ENCODE measurements at regions not wholly inside any gene's neighbourhood (a gene's known extent, or its start where the extent isn't known, plus 50 kb on each side); places are given as distances from the start of the nearest gene placed in this dataset.

GRCh38 chr12:115489253-115489652 lies 788.2 kb downstream of the MED13L start:
- TF ChIP-seq, protein P1, sequence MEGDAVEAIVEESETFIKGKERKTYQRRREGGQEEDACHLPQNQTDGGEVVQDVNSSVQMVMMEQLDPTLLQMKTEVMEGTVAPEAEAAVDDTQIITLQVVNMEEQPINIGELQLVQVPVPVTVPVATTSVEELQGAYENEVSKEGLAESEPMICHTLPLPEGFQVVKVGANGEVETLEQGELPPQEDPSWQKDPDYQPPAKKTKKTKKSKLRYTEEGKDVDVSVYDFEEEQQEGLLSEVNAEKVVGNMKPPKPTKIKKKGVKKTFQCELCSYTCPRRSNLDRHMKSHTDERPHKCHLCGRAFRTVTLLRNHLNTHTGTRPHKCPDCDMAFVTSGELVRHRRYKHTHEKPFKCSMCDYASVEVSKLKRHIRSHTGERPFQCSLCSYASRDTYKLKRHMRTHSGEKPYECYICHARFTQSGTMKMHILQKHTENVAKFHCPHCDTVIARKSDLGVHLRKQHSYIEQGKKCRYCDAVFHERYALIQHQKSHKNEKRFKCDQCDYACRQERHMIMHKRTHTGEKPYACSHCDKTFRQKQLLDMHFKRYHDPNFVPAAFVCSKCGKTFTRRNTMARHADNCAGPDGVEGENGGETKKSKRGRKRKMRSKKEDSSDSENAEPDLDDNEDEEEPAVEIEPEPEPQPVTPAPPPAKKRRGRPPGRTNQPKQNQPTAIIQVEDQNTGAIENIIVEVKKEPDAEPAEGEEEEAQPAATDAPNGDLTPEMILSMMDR (IDR thresholded peaks at IDR 0.05): no peak
- no peak for TF ChIP-seq POLR2A (IDR thresholded peaks at IDR 0.05)
- Histone ChIP-seq H3K4me1 (no peaks in the 10 kb centered on the region), H3K36me3 (no peaks in the 10 kb centered on the region), H3K27ac (no peak overlapping the region), H3K4me3 (no peak overlapping the region), H3K9me3 (peaks cover 0 to 3% (median 0%) of the 10 kb centered on the region in 4 donors), H3K27me3 (no peaks in the 10 kb centered on the region)
- no peak for DNase-seq

GRCh38 chr12:115485967-115486366 lies 791.5 kb downstream of the MED13L start:
- Histone ChIP-seq H3K27me3 (no peaks in the 10 kb centered on the region), H3K4me3 (no peak overlapping the region), H3K36me3 (no peaks in the 10 kb centered on the region), H3K4me1 (no peaks in the 10 kb centered on the region), H3K9me3 (no peaks in the 10 kb centered on the region), H3K27ac (no peak overlapping the region)
- no peak for TF ChIP-seq POLR2A (IDR thresholded peaks at IDR 0.05)
- TF ChIP-seq, protein P1 (IDR thresholded peaks at IDR 0.05): no peak
- DNase-seq: no peak

DNA sequence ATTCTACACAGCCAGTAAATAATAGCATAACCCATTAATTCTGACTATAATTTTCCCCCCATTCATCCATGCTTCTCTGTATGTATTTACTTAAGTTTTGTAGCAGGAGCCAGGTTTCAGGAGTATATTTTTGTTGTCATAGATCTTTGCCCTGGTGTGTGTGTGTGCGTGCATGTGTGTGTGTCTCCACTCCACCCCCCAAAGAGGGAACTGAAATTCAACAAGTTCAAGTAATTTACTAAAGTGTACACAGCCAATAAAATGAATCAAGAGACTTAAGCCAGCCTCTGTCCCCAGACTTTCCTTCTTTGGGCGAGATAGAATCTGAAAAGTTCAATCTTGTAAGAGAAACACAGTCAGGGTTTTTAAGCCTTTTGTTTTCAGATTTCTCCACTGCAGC lies 792.0 kb downstream of the MED13L start:
- Histone ChIP-seq H3K27ac (no peak overlapping the region), H3K9me3 (no peaks in the 10 kb centered on the region), H3K36me3 (no peaks in the 10 kb centered on the region), H3K27me3 (no peaks in the 10 kb centered on the region), H3K4me1 (no peaks in the 10 kb centered on the region), H3K4me3 (no peak overlapping the region)
- no peak for DNase-seq
- TF ChIP-seq, protein P1 (IDR thresholded peaks at IDR 0.05): no peak
- TF ChIP-seq POLR2A (IDR thresholded peaks at IDR 0.05): no peak

DNA sequence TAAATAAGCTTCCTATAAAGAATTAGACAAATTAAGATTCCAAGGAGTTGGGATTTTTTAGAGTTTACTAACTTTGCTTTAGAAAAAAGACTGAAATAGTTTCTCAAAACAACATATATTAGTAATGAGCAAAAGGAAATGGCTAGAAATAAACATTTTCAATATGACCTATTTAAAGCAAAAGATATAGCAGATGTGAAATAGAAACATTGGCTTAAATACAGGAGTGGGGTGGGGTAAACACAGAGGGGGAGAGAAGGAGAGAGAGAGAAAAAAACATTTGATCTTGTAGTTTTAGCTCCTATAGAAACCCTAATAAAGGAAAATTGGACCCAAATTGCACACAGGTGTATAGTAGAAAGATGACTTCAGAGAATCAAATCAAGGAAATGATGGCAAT lies 794.5 kb downstream of the MED13L start:
- TF ChIP-seq, protein P1 (IDR thresholded peaks at IDR 0.05): no peak
- H3K9me3 ChIP-seq: no peaks in the 10 kb centered on the region
- H3K4me1 ChIP-seq: no peaks in the 10 kb centered on the region
- H3K36me3 ChIP-seq: no peaks in the 10 kb centered on the region
- no peak overlapping the region for H3K27ac ChIP-seq
- H3K27me3 ChIP-seq: no peaks in the 10 kb centered on the region
- DNase-seq: no peak
- H3K4me3 ChIP-seq: no peak overlapping the region

- Histone ChIP-seq H3K36me3 (no peaks in the 10 kb centered on the region), H3K27me3 (no peaks in the 10 kb centered on the region), H3K4me1 (no peaks in the 10 kb centered on the region), H3K27ac (no peak overlapping the region), H3K9me3 (no peaks in the 10 kb centered on the region), H3K4me3 (no peak overlapping the region)
- no peak for DNase-seq
- TF ChIP-seq, protein P1 (IDR thresholded peaks at IDR 0.05): peak in 3 of 6 experiments; percentile 10 to 30 (median 18)
- TF ChIP-seq POLR2A (IDR thresholded peaks at IDR 0.05): no peak
Measured at GRCh38 chr12:115481141-115481540, 796.4 kb downstream of the MED13L start.

GRCh38 chr12:115478505-115478904 lies 794.5 kb upstream of the TBX3 start:
- Histone ChIP-seq H3K36me3 (no peaks in the 10 kb centered on the region), H3K4me3 (no peak overlapping the region), H3K27ac (no peak overlapping the region), H3K4me1 (no peaks in the 10 kb centered on the region), H3K9me3 (no peaks in the 10 kb centered on the region), H3K27me3 (no peaks in the 10 kb centered on the region)
- DNase-seq: no peak
- TF ChIP-seq, protein P1 (IDR thresholded peaks at IDR 0.05): no peak
- no peak for TF ChIP-seq POLR2A (IDR thresholded peaks at IDR 0.05)

Data from Peyer's patch (tissue), 4 donors.